GM23248 (cell line): ENCODE measurements at regions not wholly inside any gene's neighbourhood (a gene's known extent, or its start where the extent isn't known, plus 50 kb on each side); places are given as distances from the start of the nearest gene placed in this dataset.

Source experiments
- DNase-seq: peaks from one replicate; pipeline ENCODE4 v3.0.0-alpha.2; 2015
- H2AFZ ChIP-seq: fragments of 200-600 bp; sonication (generic); 2 replicates; pipeline ENCODE4 v1.6.1; 2016; ENCODE audit warnings: antibody characterized with exemption
- H3F3A ChIP-seq: fragments of 200-600 bp; sonication (generic); 2 replicates; pipeline ENCODE4 v1.6.1; 2016; ENCODE audit warnings: mild to moderate bottlenecking, antibody characterized with exemption, mixed run types; ENCODE audit not compliant: insufficient read depth
- H3K27ac ChIP-seq: fragments of 200-600 bp; sonication (generic); 2 replicates; pipeline ENCODE4 v1.5.1; 2016; ENCODE audit warnings: mild to moderate bottlenecking
- H3K27me3 ChIP-seq: fragments of 200-600 bp; sonication (generic); replicated peaks from 2 replicates; pipeline ENCODE4 v1.6.1; 2016; ENCODE audit warnings: mild to moderate bottlenecking; ENCODE audit not compliant: insufficient read depth
- H3K36me3 ChIP-seq: fragments of 200-600 bp; sonication (generic); 2 replicates; pipeline ENCODE4 v1.6.1; 2016; ENCODE audit warnings: low read depth, mild to moderate bottlenecking
- H3K4me1 ChIP-seq: fragments of 200-600 bp; sonication (generic); 2 replicates; pipeline ENCODE4 v1.6.1; 2016; ENCODE audit warnings: mild to moderate bottlenecking; ENCODE audit not compliant: insufficient read depth
- H3K4me2 ChIP-seq: fragments of 200-600 bp; sonication (generic); one replicate; pipeline ENCODE4 v1.6.1; 2016; ENCODE audit warnings: mild to moderate bottlenecking; ENCODE audit not compliant: unreplicated experiment
- H3K4me3 ChIP-seq: fragments of 200-600 bp; sonication (generic); 2 replicates; pipeline ENCODE4 v1.5.1; 2016; ENCODE audit warnings: mild to moderate bottlenecking
- H3K79me2 ChIP-seq: fragments of 200-600 bp; sonication (generic); 2 replicates; pipeline ENCODE4 v1.6.1; 2016; ENCODE audit warnings: mild to moderate bottlenecking; ENCODE audit not compliant: insufficient read depth
- H3K9ac ChIP-seq: fragments of 200-600 bp; sonication (generic); 2 replicates; pipeline ENCODE4 v1.6.1; 2016; ENCODE audit warnings: mild to moderate bottlenecking
- H3K9me2 ChIP-seq: fragments of 200-600 bp; sonication (generic); 2 replicates; pipeline ENCODE4 v1.6.1; 2016; ENCODE audit warnings: mixed run types, mild to moderate bottlenecking, moderate library complexity; ENCODE audit not compliant: insufficient read depth
- H3K9me3 ChIP-seq: fragments of 200-600 bp; sonication (generic); one replicate; pipeline ENCODE4 v1.6.1; 2017; ENCODE audit warnings: low read depth
- H4K20me1 ChIP-seq: fragments of 200-600 bp; sonication (generic); 2 replicates; pipeline ENCODE4 v1.6.0; 2016; ENCODE audit not compliant: insufficient read depth
- EZH2 ChIP-seq: fragments of 200-600 bp; sonication (generic); IDR thresholded peaks from 2 replicates; pipeline ENCODE4 v1.6.1; 2018; ENCODE audit warnings: antibody characterized with exemption, mild to moderate bottlenecking; ENCODE audit not compliant: insufficient read depth, poor library complexity, severe bottlenecking
- EZH2phosphoT487 ChIP-seq: fragments of 200-600 bp; sonication (generic); IDR thresholded peaks from 2 replicates; pipeline ENCODE4 v1.6.1; 2018; ENCODE audit warnings: antibody characterized with exemption, moderate library complexity, mild to moderate bottlenecking, low read depth; ENCODE audit not compliant: insufficient read depth
- WGBS, 2 experiments: methylation state at CpG; one replicate each; pipeline ENCODE4 v1.1.6; 2015 to 2017; ENCODE audit warnings: low lambda C conversion rate in 2 of 2, low coverage in 1 of 2; ENCODE audit errors: missing lambda C conversion rate in 2 of 2; 5-methylcytosine and 5-hydroxymethylcytosine counted together
- in situ Hi-C: fragments of 300-500 bp; cut with MboI; formaldehyde crosslinking; loops from 2 replicates; pipeline ENCODE4 v1.15.0; 2020

GRCh38 chr3:5750091-5750490 lies 562.6 kb downstream of the EDEM1 start:
- H3K79me2 ChIP-seq: no peaks in the 10 kb centered on the region
- 18 to 19% methylated on average over 3 of the region's 3 CpGs for WGBS, 2 experiments
- no peaks in the 10 kb centered on the region for H3K4me1 ChIP-seq
- no peak overlapping the region for H2AFZ ChIP-seq
- TF ChIP-seq EZH2: no peak
- TF ChIP-seq EZH2phosphoT487: no peak
- no peaks in the 10 kb centered on the region for H3K27me3 ChIP-seq
- H3K4me3 ChIP-seq: no peak overlapping the region
- no peak overlapping the region for H3K9ac ChIP-seq
- H4K20me1 ChIP-seq: no peaks in the 10 kb centered on the region
- H3K27ac ChIP-seq: no peak overlapping the region
- H3K9me2 ChIP-seq: no peaks in the 10 kb centered on the region
- no peak overlapping the region for H3K4me2 ChIP-seq
- DNase-seq: no peak
- H3K36me3 ChIP-seq: no peaks in the 10 kb centered on the region
- no peaks in the 10 kb centered on the region for H3K9me3 ChIP-seq
- no peaks in the 10 kb centered on the region for H3F3A ChIP-seq
- in situ Hi-C loops: no loop called here

- DNase-seq: no peak
- in situ Hi-C loops: no loop called here
- Histone ChIP-seq H3K4me1 (no peaks in the 10 kb centered on the region), H3K9me3 (no peaks in the 10 kb centered on the region), H3K4me3 (no peak overlapping the region), H3K27me3 (no peaks in the 10 kb centered on the region), H3K9ac (no peak overlapping the region), H3K79me2 (no peaks in the 10 kb centered on the region), H3F3A (no peaks in the 10 kb centered on the region), H3K9me2 (no peaks in the 10 kb centered on the region), H3K4me2 (no peak overlapping the region), H3K27ac (no peak overlapping the region), H4K20me1 (no peaks in the 10 kb centered on the region), H2AFZ (no peak overlapping the region), H3K36me3 (no peaks in the 10 kb centered on the region)
- TF ChIP-seq EZH2: no peak
- TF ChIP-seq EZH2phosphoT487: no peak
- 56 to 69% methylated on average over 3 of the region's 3 CpGs for WGBS, 2 experiments
These were observed 563.5 kb downstream of the EDEM1 start for GRCh38 chr3:5750874-5751640.

GRCh38 chr3:5754602-5755001 lies 567.1 kb downstream of the EDEM1 start:
- H3K9me2 ChIP-seq: no peaks in the 10 kb centered on the region
- H3K36me3 ChIP-seq: no peaks in the 10 kb centered on the region
- H3K79me2 ChIP-seq: no peaks in the 10 kb centered on the region
- no peak overlapping the region for H3K27ac ChIP-seq
- TF ChIP-seq EZH2phosphoT487 (no peak), EZH2 (no peak)
- no peak overlapping the region for H2AFZ ChIP-seq
- DNase-seq: no peak
- 9 to 16% methylated on average over 2 of the region's 2 CpGs for WGBS, 2 experiments
- no peaks in the 10 kb centered on the region for H4K20me1 ChIP-seq
- H3F3A ChIP-seq: no peaks in the 10 kb centered on the region
- no peaks in the 10 kb centered on the region for H3K9me3 ChIP-seq
- in situ Hi-C loops: no loop called here
- H3K9ac ChIP-seq: no peak overlapping the region
- H3K4me1 ChIP-seq: no peaks in the 10 kb centered on the region
- no peaks in the 10 kb centered on the region for H3K27me3 ChIP-seq
- no peak overlapping the region for H3K4me2 ChIP-seq
- no peak overlapping the region for H3K4me3 ChIP-seq

- Histone ChIP-seq H3K79me2 (no peaks in the 10 kb centered on the region), H3K9ac (no peak overlapping the region), H3K27me3 (no peaks in the 10 kb centered on the region), H3K4me3 (no peak overlapping the region), H4K20me1 (no peaks in the 10 kb centered on the region), H2AFZ (no peak overlapping the region), H3K9me3 (no peaks in the 10 kb centered on the region), H3K4me1 (no peaks in the 10 kb centered on the region), H3K4me2 (no peak overlapping the region), H3K9me2 (no peaks in the 10 kb centered on the region), H3K36me3 (no peaks in the 10 kb centered on the region), H3K27ac (no peak overlapping the region), H3F3A (no peaks in the 10 kb centered on the region)
- in situ Hi-C loops: no loop called here
- TF ChIP-seq EZH2phosphoT487 (no peak), EZH2 (no peak)
- 3 to 8% methylated on average over 4 of the region's 4 CpGs for whole genome bisulfite sequencing, 2 experiments
- DNase-seq: no peak
These were observed 568.9 kb downstream of the EDEM1 start for GRCh38 chr3:5756443-5756842.

- Histone ChIP-seq H3K9ac (no peak overlapping the region), H3K4me3 (no peak overlapping the region), H3K4me2 (no peak overlapping the region), H3K4me1 (no peaks in the 10 kb centered on the region), H3K27ac (no peak overlapping the region), H2AFZ (no peak overlapping the region), H3K9me3 (no peaks in the 10 kb centered on the region), H3F3A (no peaks in the 10 kb centered on the region), H4K20me1 (no peaks in the 10 kb centered on the region), H3K79me2 (no peaks in the 10 kb centered on the region), H3K27me3 (no peaks in the 10 kb centered on the region), H3K9me2 (no peaks in the 10 kb centered on the region), H3K36me3 (no peaks in the 10 kb centered on the region)
- no peak for DNase-seq
- 13 to 16% methylated on average over 7 of the region's 7 CpGs for WGBS, 2 experiments
- in situ Hi-C loops: no loop called here
- no peak for TF ChIP-seq EZH2phosphoT487
- TF ChIP-seq EZH2: no peak
These were observed 569.8 kb downstream of the EDEM1 start for GRCh38 chr3:5757213-5757804.
